ENCODE measurements at regions not wholly inside any gene's neighbourhood (a gene's known extent, or its start where the extent isn't known, plus 50 kb on each side); places are given as distances from the start of the nearest gene placed in this dataset.

DNA sequence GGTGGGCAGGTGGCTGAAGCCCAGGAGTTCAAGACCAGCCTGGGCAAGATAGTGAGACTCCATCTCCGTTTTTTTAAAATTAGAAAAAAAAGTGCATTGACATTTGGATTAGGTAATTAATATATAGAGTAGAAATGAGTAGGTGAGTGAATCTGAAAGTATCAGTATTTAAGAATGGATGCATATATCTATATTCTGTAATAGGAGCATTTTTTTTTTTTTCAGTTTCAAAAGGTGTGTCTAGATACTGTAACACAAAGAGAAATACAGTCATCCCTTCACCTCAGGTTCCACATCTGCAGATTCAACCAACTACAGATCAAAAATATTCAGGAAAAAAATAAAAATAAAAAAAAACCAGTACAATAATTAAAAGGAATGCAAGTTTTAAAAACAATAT is 50.8 kb downstream of the RBM27 start:
- TF ChIP-seq BHLHE40 (IDR thresholded peaks at IDR 0.05; ENCODE audit: borderline replicate concordance) = no peak
- no peak for TF ChIP-seq TARDBP (IDR thresholded peaks at IDR 0.05)
- TF ChIP-seq FOXA1 (IDR thresholded peaks at IDR 0.05) = no peak
- TF ChIP-seq L3MBTL2 (conservative IDR thresholded peaks at IDR 0.05) = no peak
- no peak for TF ChIP-seq CTBP1 (IDR thresholded peaks at IDR 0.05; ENCODE audit: borderline replicate concordance)
- no peak for TF ChIP-seq SP1 (IDR thresholded peaks at IDR 0.05)
- TF ChIP-seq SUZ12 (IDR thresholded peaks at IDR 0.05) = no peak
- no peak for TF ChIP-seq LEF1 (IDR thresholded peaks at IDR 0.05; ENCODE audit: borderline replicate concordance)
- TF ChIP-seq FOXK2 (IDR thresholded peaks at IDR 0.05) = no peak
- no peak for TF ChIP-seq FOXM1 (IDR thresholded peaks at IDR 0.05; ENCODE audit: borderline replicate concordance)
- TF ChIP-seq ZNF384 (IDR thresholded peaks at IDR 0.05) = no peak
- TF ChIP-seq, protein P1, sequence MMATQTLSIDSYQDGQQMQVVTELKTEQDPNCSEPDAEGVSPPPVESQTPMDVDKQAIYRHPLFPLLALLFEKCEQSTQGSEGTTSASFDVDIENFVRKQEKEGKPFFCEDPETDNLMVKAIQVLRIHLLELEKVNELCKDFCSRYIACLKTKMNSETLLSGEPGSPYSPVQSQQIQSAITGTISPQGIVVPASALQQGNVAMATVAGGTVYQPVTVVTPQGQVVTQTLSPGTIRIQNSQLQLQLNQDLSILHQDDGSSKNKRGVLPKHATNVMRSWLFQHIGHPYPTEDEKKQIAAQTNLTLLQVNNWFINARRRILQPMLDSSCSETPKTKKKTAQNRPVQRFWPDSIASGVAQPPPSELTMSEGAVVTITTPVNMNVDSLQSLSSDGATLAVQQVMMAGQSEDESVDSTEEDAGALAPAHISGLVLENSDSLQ (IDR thresholded peaks at IDR 0.05) = no peak
- ChIA-PET CTCF (no interaction called here), POLR2A (no interaction called here)
- DNase-seq (ENCODE audit: extremely low spot score) = no peak

DNA sequence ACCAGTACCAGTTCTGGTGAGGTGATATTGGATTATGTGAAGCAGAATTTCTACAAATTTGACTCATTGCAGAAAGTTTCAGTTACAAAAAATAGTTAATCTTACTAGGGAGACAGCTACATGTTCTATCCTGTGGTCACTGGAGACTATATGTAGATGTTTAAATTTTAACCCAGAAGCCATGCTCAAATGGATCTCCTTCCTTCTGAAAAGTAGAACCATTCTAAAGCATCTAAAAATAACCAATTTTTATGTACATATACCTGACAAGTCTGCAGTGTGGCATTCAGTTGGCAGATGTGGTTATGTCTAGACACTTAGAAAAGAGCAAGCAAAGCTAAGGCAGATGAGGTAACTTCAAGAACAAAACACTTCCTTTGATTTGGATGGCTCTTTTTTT is 65.5 kb upstream of the POU4F3 start:
- TF ChIP-seq FOXK2 (IDR thresholded peaks at IDR 0.05) (no peak), ARNT (IDR thresholded peaks at IDR 0.05) (no peak), L3MBTL2 (conservative IDR thresholded peaks at IDR 0.05) (no peak), NFRKB (IDR thresholded peaks at IDR 0.05) (no peak), SUZ12 (IDR thresholded peaks at IDR 0.05) (no peak)
- ChIA-PET CTCF (no interaction called here), POLR2A (interaction anchor here (0.8 kb wide), 1 partner anchor 174 kb away, joined by 3 read pairs; the partner anchor contains the start of gene TCERG1)
- no peak for DNase-seq (ENCODE audit: extremely low spot score)

DNA sequence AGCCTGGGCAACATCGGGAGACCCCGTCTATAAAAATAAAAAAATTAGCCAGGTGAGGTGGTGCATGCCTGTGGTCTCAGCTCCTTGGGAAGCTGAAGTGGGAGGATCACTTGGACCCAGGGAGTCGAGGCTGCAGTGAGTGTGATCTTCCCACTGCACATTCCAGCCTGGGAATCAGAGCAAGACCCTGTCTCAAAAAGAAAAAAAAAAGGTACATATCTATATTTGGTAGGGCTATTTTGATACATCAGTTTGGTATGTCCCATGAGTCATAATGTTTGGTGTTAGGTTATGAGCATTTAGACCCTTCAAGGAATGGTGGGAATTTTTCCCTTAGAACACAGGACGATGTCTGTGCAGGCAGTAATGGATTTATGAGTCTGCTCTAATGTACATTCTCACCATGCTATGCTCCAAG is 55.3 kb upstream of the POU4F3 start:
- ChIA-PET CTCF (no interaction called here), POLR2A (no interaction called here)
- no peak for TF ChIP-seq NFRKB (IDR thresholded peaks at IDR 0.05)
- TF ChIP-seq SP1 (IDR thresholded peaks at IDR 0.05) = no peak
- no peak for TF ChIP-seq FOXM1 (IDR thresholded peaks at IDR 0.05; ENCODE audit: borderline replicate concordance)
- TF ChIP-seq ARNT (IDR thresholded peaks at IDR 0.05) = no peak
- TF ChIP-seq SUZ12 (IDR thresholded peaks at IDR 0.05) = no peak
- no peak for DNase-seq (ENCODE audit: extremely low spot score)

DNA sequence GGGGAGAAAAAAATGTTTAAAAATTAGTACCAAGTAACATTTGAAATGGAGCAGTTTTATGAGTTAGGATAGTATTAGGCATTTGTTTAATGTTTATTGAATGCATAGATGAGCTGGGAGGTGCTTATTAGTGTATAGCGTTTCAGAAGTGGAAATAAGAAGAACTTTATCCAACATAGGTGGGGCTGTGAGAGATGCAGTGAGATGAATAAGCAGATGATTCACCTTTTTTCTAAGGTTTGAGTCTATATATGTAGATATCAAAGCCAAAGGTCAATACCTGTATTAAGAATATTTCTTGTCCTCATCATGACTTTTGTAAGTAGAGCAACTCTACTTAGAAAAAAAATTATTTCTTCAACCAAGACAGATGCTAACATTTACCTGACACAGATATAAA is 54.6 kb upstream of the POU4F3 start:
- DNase-seq (ENCODE audit: extremely low spot score) = no peak
- TF ChIP-seq FOXM1 (IDR thresholded peaks at IDR 0.05; ENCODE audit: borderline replicate concordance) = no peak
- no peak for TF ChIP-seq L3MBTL2 (conservative IDR thresholded peaks at IDR 0.05)
- POLR2A ChIA-PET = no interaction called here
- CTCF ChIA-PET = interaction anchor here (0.6 kb wide), 1 partner anchor 111 kb away, joined by 9 read pairs; no protein-coding TSS in a partner anchor
